Activated naive CD4-positive, alpha-beta T cell treated with anti-CD3 and anti-CD28 coated beads, Interleukin-2, amount 50 U/mL, for 16 hours (primary cell): ENCODE measurements at regions not wholly inside any gene's neighbourhood (a gene's known extent, or its start where the extent isn't known, plus 50 kb on each side); places are given as distances from the start of the nearest gene placed in this dataset.

Source experiments
- DNase-seq: peaks from one replicate; pipeline ENCODE4 v3.0.0-alpha.2; 2020

DNA sequence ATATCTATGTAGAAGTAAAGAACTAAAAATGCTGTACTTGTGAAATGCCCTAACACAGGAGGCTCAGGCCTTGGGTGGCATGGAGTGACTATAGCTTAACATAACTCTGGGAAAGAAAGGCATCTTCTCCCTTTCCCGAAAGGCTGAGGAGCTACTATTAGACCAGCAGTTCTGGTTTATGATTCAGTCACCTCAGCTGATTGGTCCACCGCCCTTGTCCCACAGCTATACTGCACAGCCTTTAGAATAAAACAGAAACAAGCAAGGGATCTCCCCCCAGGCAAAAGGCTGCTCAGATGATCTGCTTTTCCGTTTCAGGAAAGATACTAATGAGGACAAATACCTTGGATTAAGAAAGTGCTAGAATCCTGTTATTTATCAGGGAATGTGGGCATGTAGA lies 171.3 kb downstream of the SNCA start:
- DNase-seq = no peak

DNA sequence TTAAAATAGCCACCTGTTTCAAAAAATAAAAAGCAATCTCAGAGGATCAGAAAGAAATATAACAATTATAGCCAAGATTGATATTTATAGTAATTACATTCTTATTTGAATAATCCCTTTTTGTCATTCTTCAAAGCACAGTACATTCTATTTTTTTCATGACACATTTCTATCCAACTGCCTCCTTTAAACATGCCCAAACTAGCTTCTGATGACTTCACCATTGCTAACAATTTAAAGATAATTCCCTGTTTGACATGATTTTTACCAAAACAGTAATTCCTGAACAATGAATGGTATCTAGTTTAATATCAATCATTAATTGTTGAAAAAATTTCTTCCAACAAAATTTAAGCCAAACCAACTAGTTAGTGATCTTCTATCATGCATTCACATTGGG lies 172.4 kb downstream of the SNCA start:
- no peak for DNase-seq

DNA sequence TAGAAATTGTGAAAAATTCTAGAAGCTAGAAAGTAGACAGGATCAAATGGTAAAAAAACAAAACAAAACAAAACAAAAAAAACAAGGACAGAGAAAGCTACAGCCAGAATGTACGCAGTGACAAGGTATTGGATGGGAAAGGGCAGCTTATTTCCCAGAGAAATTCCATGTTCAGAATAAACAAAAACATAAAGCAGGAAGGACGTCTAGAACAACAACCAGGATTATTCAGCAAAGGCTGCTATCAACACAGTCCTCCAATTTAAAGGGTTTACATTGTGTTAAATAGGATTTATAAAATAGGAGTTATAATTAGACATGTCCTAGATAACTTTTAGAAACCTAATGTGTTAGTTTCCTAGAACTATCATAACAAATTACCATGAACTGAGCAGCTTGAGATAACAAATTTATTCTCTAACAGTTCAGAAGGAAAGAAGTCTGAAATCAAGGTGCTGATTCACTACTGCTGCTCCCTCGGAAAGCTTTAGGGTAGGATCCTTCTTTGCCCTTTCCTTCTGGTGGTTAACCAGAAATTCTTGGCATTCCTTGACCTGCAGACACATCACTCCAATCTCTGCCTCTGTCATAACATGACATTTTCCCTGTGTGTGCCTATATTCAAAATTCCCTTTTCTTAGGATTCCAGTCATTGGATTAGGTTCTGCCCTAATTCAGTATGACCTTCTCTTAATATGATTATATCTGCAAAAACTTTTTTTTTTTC lies 175.6 kb downstream of the SNCA start:
- DNase-seq = no peak

DNA sequence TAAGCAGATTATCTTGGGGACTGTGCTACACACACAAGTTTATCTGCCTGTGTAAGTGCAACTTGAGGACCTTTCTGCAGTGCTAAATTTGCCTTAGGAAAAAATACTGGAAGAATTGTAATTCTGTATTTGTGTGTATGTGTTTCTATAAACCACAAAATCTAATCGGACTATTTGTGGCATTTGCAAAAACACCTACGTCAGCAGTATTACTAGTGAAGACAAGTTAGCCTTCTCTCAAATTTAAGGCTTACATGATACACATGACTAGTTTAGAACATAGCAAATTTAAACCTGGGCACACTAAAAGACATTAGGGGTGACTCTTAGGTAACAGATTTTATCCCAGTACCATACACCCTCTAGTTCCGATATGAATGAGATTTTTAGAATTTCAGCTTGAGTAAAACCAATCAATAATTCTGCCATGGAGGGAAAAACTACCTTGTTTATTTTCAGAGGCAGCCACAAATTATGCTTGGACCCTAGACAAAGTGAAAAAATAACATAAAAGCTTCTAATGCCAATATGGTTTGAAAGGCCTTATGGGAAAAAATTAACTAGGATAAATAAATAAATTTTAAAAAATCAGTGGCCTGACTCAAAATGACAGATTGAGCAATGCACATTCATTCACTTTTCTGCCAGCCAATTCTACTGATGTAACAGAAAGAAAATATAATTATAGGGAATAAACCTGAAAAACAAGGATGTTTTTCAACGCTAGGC lies 176.4 kb downstream of the SNCA start:
- DNase-seq = no peak

DNA sequence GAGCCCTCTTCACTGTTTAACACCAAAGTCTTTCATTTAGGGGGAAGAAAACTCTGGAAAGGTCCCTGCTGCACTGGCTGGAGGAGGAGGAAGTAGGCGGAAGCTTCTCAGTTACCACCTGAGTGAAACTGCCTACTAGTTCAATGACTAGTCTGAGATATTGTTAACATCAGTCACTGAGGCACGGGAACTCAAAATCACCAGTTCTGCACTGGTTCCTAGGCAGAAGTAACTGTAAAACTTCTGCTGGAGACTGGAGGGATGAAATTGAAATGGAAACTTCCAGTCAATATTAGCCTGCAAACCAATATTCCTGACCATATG lies 178.3 kb downstream of the SNCA start:
- no peak for DNase-seq

GRCh38 chr4:89657931-89658700 lies 178.8 kb downstream of the SNCA start:
- no peak for DNase-seq

DNA sequence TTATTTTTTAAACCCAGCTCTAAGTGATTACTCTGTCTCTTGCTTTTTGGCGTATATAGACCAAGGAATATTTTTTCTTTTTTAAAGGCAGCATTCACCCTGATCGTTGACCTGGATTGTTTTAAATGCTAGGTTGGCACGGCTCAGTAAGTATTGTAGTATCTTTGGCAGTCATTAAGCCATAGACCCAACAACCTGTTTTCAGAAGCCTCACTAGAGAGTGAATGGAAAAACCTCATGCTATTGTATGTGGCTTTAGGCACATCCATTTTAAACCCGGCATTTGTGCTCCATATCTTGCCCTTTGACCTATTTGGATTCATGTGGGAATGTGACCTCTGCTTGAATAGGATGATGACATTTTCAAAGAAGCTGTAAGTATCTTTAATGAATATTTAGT lies 183.9 kb downstream of the SNCA start:
- DNase-seq = no peak

DNA sequence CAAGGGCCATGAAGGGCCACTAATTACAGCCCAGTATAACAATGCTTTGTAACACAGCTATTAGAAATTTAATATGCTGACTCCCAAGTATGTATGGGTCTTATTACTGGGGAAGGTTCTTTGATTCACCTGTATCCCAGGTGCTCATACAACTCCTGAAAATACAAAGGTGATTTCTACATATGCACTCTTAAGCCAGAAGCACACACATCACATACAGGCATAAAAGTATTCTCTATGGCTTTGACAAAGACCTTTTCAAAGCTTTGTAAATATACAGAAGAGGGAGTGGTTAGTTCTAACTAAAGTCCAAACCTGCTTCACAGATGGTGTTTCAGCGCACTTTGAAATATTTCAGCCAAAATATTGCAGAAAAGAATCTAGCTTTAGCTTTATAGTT lies 191.5 kb downstream of the SNCA start:
- no peak for DNase-seq

GRCh38 chr4:89641367-89641687 lies 195.6 kb downstream of the SNCA start:
- no peak for DNase-seq

DNA sequence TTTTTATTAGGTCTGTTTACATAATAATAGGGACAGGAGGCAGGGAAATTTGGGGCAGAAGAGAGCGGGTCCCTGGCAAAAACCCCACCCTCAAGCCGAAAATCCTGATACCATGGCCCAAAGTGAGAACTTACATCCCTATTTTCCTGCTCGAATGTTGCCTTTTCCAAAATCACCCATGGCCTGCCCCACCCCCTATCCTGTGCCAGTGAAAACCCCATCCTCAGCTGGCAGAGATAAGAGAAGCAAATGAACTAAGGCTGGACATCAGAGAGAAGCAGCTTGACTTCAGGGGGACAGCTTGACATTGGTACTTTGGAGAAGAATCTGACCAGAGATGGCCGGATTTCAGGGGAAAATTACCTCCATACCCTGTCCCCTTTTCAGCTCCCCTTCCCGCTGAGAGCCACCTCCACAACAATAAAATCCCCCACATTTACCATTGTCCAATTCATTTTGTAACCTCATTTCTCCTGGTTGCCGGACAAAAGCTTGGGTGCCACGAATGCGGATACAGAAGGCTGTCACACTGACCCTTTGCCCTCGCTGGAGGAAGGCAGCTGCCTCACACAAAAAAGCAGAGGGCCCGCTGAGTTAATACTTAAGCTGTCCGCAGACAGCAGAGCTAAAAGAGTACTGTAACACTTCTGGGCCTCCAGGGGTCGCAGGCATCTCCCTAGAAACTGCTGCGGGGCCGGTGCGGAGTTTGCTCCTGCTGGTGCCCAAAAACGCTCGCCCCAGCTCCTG lies 196.2 kb downstream of the SNCA start:
- DNase-seq = no peak

GRCh38 chr4:89639395-89639794 lies 197.6 kb downstream of the SNCA start:
- DNase-seq = no peak

DNA sequence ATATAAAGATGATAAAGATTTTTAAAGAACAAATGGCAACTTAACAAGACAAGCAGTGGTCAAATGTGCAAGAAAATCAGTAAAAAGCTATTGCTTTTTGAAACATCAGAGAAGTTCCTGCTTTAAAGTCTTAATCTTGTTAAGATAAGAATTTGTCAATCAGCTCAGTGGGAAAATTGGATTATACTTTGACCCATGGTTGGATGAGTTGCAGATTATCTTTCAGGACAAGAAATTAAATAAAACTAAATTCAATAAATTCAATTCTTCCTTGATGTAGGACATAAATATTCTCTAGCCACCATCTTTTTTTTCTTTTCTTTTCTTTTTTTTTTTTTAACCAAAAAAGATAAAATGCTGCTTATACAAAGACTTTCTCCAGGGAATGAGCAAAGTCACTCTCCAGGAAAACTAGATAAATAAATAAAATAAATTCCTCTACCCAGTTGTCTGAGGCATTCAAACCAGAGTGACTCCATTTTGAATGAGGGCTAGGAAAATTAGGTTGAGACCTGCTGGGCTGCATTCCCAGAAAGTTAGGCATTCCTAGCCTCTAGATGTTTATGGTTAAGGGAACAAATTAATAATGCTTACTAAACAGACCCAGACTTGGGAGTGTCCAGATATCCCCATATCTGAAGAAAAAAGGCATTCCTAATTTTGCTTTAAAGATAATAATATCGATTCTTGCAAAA lies 211.2 kb downstream of the SNCA start:
- DNase-seq = no peak

GRCh38 chr4:89619206-89619962 lies 217.6 kb downstream of the SNCA start:
- no peak for DNase-seq

DNA sequence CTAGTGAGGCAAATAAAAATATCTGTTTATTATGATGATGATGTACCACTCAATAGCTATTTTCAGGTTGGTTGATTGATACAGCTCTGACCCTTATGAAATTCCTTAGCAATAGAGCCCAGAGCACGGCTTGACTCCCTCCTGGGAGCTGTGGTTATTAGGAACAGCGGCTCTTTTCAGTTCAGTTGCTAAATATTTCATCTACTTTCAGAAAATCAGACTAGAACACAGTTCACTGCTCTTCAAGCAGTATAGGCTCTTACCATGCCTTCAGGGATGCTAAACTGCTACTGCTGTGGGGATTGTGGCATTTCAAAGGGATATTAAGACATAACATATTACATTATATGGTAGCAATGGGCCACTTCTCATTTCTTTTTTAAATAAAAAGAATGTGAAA lies 218.8 kb downstream of the SNCA start:
- no peak for DNase-seq

DNA sequence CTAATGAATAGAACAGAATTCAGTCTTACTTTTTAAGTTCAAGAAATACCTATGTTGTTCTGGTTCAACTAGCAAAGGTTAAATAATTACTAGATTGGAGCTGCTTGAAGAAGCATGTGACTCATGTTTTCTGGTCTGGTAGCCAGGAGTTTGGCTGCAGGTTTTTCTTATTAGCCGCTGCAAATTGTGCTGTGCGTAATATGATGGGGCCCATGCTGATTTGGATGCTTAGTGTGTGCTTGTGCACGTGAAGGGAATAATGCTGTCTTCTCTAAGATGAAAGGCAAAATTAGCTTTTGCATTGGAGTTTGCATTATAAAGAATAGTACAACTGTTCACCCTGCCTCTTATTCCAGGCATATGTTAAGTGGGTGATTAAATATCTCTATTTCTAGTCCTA lies 219.6 kb downstream of the SNCA start:
- DNase-seq = no peak

DNA sequence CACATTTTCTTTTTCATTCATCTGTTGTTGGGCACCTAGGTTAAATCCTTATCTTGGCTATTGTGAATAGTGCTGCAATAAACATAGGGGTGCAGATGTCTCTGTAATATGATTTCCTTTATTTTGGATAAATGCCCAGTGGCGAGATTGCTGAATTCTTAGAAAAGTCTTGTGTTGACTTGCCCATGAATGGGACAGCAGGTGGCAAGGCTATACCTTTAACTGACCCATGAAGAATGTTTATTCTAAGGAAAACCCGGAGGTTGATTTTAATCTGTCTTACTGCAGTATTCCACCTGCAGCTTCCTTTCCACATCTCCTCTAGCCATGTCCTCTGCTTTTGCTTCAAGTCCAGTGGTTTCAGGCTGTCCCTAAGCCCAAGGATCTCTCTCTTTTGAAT lies 220.6 kb downstream of the SNCA start:
- DNase-seq = no peak

- DNase-seq = no peak
Observed at GRCh38 chr4:89615051-89615450, 221.9 kb downstream of the SNCA start.

GRCh38 chr4:89614155-89614554 lies 222.8 kb downstream of the SNCA start:
- DNase-seq = no peak

- no peak for DNase-seq
Observed at GRCh38 chr4:89610236-89610635, 226.7 kb downstream of the SNCA start.

GRCh38 chr4:89609756-89610155 lies 227.2 kb downstream of the SNCA start:
- no peak for DNase-seq

- DNase-seq = no peak
Observed at GRCh38 chr4:89604951-89605350, 232.0 kb downstream of the SNCA start.

- no peak for DNase-seq
Observed at GRCh38 chr4:89599026-89599425, 237.9 kb downstream of the SNCA start.
